ENCODE measurements at regions not wholly inside any gene's neighbourhood (a gene's known extent, or its start where the extent isn't known, plus 50 kb on each side); places are given as distances from the start of the nearest gene placed in this dataset.

DNA sequence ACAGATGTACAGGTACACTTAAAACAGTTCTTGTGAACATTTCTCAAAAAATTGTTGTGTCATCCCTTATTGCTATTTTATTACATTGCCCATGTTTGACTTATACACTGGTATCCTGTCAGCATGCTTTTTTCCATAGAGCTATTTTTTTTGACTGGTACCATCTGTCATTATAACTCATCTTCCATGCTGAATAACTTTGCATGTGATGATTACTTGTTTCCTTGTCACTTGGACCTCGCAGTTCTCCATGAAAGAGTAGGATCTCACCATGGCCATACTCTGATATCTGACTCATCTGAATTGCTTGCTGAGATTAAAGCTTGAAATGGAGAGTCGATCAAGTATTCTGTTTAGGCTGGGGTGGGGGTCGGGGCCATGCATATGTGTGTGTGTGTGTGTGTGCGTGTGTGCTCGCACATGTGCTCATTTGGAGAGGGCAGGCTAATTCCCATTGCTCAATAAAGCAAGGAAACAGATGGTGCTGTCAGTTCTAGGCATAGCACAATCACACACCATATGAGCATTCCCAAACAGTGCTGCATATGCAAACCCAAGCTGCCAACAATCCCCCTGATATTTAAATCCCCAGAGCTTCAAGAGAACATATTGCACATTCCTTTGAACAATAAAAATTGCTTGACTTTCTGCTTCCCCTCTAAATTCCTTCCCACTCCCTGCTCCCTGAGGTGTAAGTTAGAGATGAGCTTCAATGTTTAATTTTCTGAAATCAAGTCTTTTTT lies 62.9 kb downstream of the NHLRC3 start:
- Mint-ChIP-seq H3K27ac (no peak overlapping the region), H3K9me3 (no peaks in the 10 kb centered on the region), H3K27me3 (ENCODE audit: insufficient read depth) (peaks cover 2% of the 10 kb centered on the region), H3K4me1 (peaks cover 5% of the 10 kb centered on the region), H3K36me3 (ENCODE audit: low read depth) (no peaks in the 10 kb centered on the region), H3K4me3 (no peak overlapping the region)
- Histone ChIP-seq H3K27ac (ENCODE audit: low read depth, low read length) (no peak overlapping the region), H3K9ac (ENCODE audit: extremely low read depth, low read length, poor library complexity, severe bottlenecking) (no peak overlapping the region), H3K4me3 (ENCODE audit: low read length) (no peak overlapping the region), H3K36me3 (ENCODE audit: control insufficient read depth, insufficient read depth, low read length) (no peaks in the 10 kb centered on the region), H3K9me3 (ENCODE audit: control insufficient read depth, low read length) (no peaks in the 10 kb centered on the region), H3K27me3 (ENCODE audit: control insufficient read depth, insufficient read depth, low read length, poor library complexity, severe bottlenecking) (no peaks in the 10 kb centered on the region), H3K4me1 (ENCODE audit: control insufficient read depth, insufficient read depth, low read length) (no peaks in the 10 kb centered on the region)
- 91 to 100% methylated on average over 1 to 5 of the region's 5 CpGs for WGBS, 2 experiments (ENCODE audit: insufficient coverage in 1 of 2, insufficient read length in 1 of 2)
- DNase-seq: no peak
- TF ChIP-seq, protein P1, sequence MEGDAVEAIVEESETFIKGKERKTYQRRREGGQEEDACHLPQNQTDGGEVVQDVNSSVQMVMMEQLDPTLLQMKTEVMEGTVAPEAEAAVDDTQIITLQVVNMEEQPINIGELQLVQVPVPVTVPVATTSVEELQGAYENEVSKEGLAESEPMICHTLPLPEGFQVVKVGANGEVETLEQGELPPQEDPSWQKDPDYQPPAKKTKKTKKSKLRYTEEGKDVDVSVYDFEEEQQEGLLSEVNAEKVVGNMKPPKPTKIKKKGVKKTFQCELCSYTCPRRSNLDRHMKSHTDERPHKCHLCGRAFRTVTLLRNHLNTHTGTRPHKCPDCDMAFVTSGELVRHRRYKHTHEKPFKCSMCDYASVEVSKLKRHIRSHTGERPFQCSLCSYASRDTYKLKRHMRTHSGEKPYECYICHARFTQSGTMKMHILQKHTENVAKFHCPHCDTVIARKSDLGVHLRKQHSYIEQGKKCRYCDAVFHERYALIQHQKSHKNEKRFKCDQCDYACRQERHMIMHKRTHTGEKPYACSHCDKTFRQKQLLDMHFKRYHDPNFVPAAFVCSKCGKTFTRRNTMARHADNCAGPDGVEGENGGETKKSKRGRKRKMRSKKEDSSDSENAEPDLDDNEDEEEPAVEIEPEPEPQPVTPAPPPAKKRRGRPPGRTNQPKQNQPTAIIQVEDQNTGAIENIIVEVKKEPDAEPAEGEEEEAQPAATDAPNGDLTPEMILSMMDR (conservative IDR thresholded peaks at IDR 0.05): no peak

- Mint-ChIP-seq H3K4me3 (no peak overlapping the region), H3K27me3 (ENCODE audit: insufficient read depth) (peaks cover 2% of the 10 kb centered on the region), H3K9me3 (no peaks in the 10 kb centered on the region), H3K27ac (no peak overlapping the region), H3K4me1 (peaks cover 5% of the 10 kb centered on the region), H3K36me3 (ENCODE audit: low read depth) (no peaks in the 10 kb centered on the region)
- Histone ChIP-seq H3K27ac (ENCODE audit: low read depth, low read length) (no peak overlapping the region), H3K27me3 (ENCODE audit: control insufficient read depth, insufficient read depth, low read length, poor library complexity, severe bottlenecking) (no peaks in the 10 kb centered on the region), H3K9ac (ENCODE audit: extremely low read depth, low read length, poor library complexity, severe bottlenecking) (no peak overlapping the region), H3K9me3 (ENCODE audit: control insufficient read depth, low read length) (no peaks in the 10 kb centered on the region), H3K4me3 (ENCODE audit: low read length) (no peak overlapping the region), H3K4me1 (ENCODE audit: control insufficient read depth, insufficient read depth, low read length) (no peaks in the 10 kb centered on the region), H3K36me3 (ENCODE audit: control insufficient read depth, insufficient read depth, low read length) (no peaks in the 10 kb centered on the region)
- 84 to 88% methylated on average over 6 of the region's 6 CpGs for WGBS, 2 experiments (ENCODE audit: insufficient coverage in 1 of 2, insufficient read length in 1 of 2)
- TF ChIP-seq, protein P1 (conservative IDR thresholded peaks at IDR 0.05): no peak
- DNase-seq: no peak
These were observed 64.8 kb downstream of the NHLRC3 start for GRCh38 chr13:39102981-39103490.

GRCh38 chr13:39105110-39105509 lies 66.9 kb downstream of the NHLRC3 start:
- no peak for DNase-seq
- Histone ChIP-seq H3K27me3 (ENCODE audit: control insufficient read depth, insufficient read depth, low read length, poor library complexity, severe bottlenecking) (no peaks in the 10 kb centered on the region), H3K36me3 (ENCODE audit: control insufficient read depth, insufficient read depth, low read length) (no peaks in the 10 kb centered on the region), H3K9ac (ENCODE audit: extremely low read depth, low read length, poor library complexity, severe bottlenecking) (no peak overlapping the region), H3K4me3 (ENCODE audit: low read length) (no peak overlapping the region), H3K4me1 (ENCODE audit: control insufficient read depth, insufficient read depth, low read length) (no peaks in the 10 kb centered on the region), H3K27ac (ENCODE audit: low read depth, low read length) (no peak overlapping the region), H3K9me3 (ENCODE audit: control insufficient read depth, low read length) (no peaks in the 10 kb centered on the region)
- TF ChIP-seq, protein P1 (conservative IDR thresholded peaks at IDR 0.05): no peak
- H3K9me3 Mint-ChIP-seq: no peaks in the 10 kb centered on the region
- no peaks in the 10 kb centered on the region for H3K36me3 Mint-ChIP-seq (ENCODE audit: low read depth)
- peaks cover 2% of the 10 kb centered on the region for H3K27me3 Mint-ChIP-seq (ENCODE audit: insufficient read depth)
- 60 to 86% methylated on average over 1 of the region's 1 CpG for WGBS, 2 experiments (ENCODE audit: insufficient coverage in 1 of 2, insufficient read length in 1 of 2)
- H3K27ac Mint-ChIP-seq: no peak overlapping the region
- no peak overlapping the region for H3K4me3 Mint-ChIP-seq
- H3K4me1 Mint-ChIP-seq: peaks cover 10% of the 10 kb centered on the region
